Retinal pigment epithelial cell (primary cell): ENCODE measurements at regions not wholly inside any gene's neighbourhood (a gene's known extent, or its start where the extent isn't known, plus 50 kb on each side); places are given as distances from the start of the nearest gene placed in this dataset.
A peak's percentile ranks its signal among the peaks of the same experiment; 100 is the strongest.
"Not testable (repeated sequence)": the region's sequence is repeated elsewhere in the genome, so short reads cannot be mapped to it uniquely, and the experiment has no call there.

Source experiments
- DNase-seq: peaks from one replicate; pipeline ENCODE4 v3.0.0-alpha.2; 2010; ENCODE audit warnings: low read depth
- H3K4me3 ChIP-seq: 2 replicates; pipeline ENCODE4 v1.5.1; 2011; ENCODE audit warnings: mild to moderate bottlenecking, low read length, control low read depth, moderate library complexity
- TF ChIP-seq, protein P1 (sequence below): conservative IDR thresholded peaks from 2 replicates; pipeline ENCODE4 v1.5.1; 2011; ENCODE audit warnings: low read depth, low read length, control low read depth, inconsistent platforms

DNA sequence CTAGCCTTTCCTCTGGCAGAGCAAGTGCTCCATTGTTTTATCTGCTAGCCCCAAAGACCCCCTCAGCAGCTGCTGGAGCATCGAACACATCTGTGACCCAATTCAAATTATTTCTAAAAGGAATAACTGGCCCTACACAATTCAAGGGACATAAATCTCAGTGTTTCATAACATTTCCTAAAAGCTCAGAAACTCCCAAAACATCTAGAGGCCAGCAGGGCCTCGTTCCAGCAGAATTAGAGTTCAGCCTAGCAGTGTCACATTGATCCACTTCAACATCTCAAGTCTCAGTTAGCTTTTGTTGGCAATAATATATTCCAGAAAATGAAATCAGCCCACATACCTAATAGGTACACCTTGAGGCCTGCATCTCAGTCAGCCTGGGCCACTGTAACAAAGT lies 179.1 kb downstream of the ETAA1 start:
- DNase-seq = no peak
- H3K4me3 ChIP-seq = no peak overlapping the region
- TF ChIP-seq, protein P1, sequence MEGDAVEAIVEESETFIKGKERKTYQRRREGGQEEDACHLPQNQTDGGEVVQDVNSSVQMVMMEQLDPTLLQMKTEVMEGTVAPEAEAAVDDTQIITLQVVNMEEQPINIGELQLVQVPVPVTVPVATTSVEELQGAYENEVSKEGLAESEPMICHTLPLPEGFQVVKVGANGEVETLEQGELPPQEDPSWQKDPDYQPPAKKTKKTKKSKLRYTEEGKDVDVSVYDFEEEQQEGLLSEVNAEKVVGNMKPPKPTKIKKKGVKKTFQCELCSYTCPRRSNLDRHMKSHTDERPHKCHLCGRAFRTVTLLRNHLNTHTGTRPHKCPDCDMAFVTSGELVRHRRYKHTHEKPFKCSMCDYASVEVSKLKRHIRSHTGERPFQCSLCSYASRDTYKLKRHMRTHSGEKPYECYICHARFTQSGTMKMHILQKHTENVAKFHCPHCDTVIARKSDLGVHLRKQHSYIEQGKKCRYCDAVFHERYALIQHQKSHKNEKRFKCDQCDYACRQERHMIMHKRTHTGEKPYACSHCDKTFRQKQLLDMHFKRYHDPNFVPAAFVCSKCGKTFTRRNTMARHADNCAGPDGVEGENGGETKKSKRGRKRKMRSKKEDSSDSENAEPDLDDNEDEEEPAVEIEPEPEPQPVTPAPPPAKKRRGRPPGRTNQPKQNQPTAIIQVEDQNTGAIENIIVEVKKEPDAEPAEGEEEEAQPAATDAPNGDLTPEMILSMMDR = no peak

DNA sequence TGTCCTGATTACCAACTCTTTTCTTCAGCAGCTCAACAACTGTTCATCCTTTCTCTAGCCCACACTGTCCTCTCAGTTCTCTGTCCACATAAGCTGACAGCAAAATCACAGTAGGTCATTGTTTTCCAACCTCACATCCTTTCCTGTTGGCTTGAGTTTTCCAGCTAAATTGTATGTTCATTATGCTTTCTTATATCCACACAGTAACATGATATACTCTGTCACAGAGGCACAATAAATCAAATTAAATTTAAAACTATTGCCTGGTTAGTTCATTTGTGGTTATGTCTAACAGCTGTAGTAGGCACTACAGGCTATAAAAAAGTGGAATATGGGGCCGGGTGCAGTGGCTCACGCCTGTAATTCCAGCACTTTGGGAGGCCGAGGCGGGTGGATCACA lies 179.9 kb downstream of the ETAA1 start:
- H3K4me3 ChIP-seq = no peak overlapping the region
- TF ChIP-seq, protein P1 = no peak
- DNase-seq = no peak

DNA sequence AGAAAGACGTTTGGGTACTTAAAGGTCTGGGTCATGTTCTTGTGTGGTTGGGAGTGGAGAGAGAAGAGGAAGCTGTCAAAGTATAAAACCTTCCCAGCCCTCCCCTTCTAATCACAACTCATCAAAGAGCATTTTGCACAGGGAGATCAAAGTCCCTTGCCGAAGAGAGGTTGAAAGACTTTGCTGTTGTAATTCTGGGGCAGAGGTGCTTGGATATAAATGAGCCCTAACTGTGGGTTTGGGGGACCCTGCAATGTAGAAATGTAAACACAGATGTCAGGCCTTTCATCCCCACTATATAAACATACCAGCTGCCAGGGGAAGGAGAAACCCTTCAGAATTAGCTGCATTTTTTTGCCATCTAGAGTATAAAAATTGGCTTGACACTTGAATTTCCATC lies 182.1 kb downstream of the ETAA1 start:
- H3K4me3 ChIP-seq = no peak overlapping the region
- TF ChIP-seq, protein P1 = no peak
- DNase-seq = no peak

DNA sequence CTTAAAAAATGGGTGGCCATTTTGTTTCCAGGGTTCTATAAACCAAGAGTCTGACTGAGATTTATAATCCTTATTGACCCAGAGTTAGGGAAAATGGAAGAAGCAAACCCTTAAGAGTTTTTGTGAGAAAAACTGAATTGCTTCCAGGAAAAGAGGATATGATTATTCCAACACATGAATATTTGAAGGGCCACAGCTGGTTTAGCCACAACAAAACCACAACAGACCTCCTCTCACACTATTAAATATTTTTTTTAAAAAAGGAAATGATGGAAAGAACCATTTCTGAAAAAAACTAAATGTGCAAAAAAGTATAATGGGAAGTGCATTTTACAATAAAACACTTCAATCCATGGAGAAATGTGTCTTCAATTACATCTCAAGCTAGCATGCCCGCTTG lies 182.7 kb downstream of the ETAA1 start:
- no peak for DNase-seq
- TF ChIP-seq, protein P1 = no peak
- no peak overlapping the region for H3K4me3 ChIP-seq

DNA sequence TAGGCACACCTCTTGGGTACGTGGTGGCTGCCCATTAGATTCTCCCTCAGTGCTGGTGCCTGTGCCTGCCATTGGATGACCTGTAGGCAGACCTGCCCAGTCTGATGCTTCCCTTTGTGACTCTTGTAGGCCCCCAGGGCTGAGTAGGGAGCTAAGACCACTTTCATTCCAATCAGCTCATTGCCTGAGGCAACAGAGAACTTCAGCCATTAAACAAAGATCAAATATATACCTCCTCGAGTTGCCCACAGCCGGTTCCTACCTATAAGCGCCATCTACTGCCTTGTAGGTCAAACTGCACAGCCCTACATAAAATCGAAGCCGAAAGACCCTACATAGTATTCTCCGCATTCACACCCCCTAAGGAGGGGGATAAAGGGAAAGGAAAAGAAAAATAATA lies 184.6 kb downstream of the ETAA1 start:
- no peak overlapping the region for H3K4me3 ChIP-seq
- no peak for DNase-seq
- TF ChIP-seq, protein P1 = peak; percentile 13

DNA sequence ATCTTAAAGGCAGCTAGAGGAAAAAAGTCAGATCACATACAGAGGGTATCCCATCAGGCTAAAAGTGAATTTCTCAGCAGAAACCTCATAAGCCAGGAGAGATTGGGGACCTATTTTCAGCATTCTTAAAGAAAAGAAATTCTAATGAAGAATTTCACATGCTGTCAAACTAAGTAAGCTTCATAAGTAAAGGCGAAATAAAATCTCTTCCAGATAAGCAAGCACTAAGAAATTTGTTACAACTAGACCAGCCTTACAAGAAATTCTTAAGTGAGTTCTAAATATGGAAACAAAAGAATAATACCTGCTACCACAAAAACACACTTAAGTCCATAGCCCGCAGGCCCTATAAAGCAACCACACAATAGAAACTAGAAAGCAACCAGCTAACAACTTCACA lies 186.1 kb downstream of the ETAA1 start:
- TF ChIP-seq, protein P1 = no peak
- H3K4me3 ChIP-seq = no peak overlapping the region
- no peak for DNase-seq

DNA sequence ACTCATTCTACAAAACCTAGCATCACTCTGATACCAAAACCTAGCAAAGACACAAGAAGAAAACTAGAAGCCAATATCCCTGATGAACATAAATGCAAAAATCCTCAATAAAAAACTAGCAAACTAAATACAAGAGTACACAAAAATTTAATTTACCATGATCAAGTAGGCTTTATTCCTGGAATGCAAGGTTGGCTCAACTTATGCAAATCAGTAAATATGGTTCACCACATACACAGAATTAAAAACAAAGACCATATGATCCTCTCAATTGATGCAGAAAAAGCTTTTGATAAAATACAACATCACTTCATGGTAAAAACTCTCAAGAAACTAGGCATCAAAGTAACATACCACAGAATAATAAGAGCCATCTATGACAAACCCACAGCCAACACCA lies 188.3 kb downstream of the ETAA1 start:
- no peak overlapping the region for H3K4me3 ChIP-seq
- no peak for DNase-seq
- TF ChIP-seq, protein P1 = no peak

DNA sequence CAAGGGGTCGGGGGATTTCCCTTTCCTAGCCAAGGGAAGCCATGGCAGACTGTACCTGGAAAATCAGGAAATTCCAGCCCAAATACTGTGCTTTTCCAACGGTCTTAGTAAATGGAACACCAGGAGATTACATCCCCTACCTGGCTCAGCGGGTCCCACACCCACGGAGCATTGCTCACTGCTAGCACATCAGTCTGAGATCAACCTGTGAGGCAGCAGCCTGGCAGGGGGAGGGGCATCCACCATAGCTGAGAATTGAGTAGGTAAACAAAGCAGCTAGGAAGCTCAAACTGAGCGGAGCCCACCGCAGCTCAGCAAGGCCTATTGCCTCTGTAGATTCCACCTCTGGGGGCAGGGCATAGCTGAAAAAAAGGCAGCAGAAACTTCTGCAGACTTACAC lies 192.0 kb downstream of the ETAA1 start:
- H3K4me3 ChIP-seq, DNase-seq: not testable (repeated sequence)

DNA sequence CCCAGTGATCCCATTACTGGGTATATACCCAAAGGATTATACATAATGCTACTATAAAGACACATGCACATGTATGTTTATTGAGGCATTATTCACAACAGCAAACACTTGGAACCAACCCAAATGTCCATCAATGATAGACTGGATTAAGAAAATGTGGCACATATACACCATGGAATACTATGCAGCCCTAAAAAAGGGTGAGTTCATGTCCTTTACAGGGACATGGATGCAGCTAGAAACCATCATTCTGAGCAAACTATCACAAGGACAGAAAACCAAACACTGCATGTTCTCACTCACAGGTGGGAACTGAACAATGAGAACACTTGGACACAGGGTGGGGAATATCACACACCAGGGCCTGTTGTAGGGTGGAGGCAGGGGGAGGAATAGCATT lies 197.4 kb downstream of the ETAA1 start:
- not testable (repeated sequence) for H3K4me3 ChIP-seq, DNase-seq
